Tibial artery (tissue), 4 donors: ENCODE measurements at regions not wholly inside any gene's neighbourhood (a gene's known extent, or its start where the extent isn't known, plus 50 kb on each side); places are given as distances from the start of the nearest gene placed in this dataset.

Source experiments
- DNase-seq, 2 donors: peaks; one replicate each; pipeline ENCODE4 v3.0.0-alpha.2; 2019
- H3K27ac ChIP-seq, 2 donors: fragments of 200-600 bp; sonication (generic) in 1 of 2; 1 replicate in 1 of 2; 2 replicates in 1 of 2; pipeline ENCODE4 v1.5.1; 2018 to 2019; ENCODE audit warnings: mild to moderate bottlenecking in 1 of 2
- H3K27me3 ChIP-seq, 2 donors: fragments of 200-600 bp; sonication (generic) in 1 of 2; one replicate each; pipeline versions ENCODE4 v1.5.1 to v1.6.0; 2016 to 2019
- H3K36me3 ChIP-seq, 3 donors: fragments of 200-600 bp; sonication (generic) in 2 of 3; one replicate each; pipeline ENCODE4 v1.5.1; 2016 to 2019; ENCODE audit warnings: mild to moderate bottlenecking in 2 of 3
- H3K4me1 ChIP-seq, 4 donors: fragments of 200-600 bp; sonication (generic) in 2 of 4; 1 replicate in 3 of 4; 2 replicates in 1 of 4; pipeline ENCODE4 v1.5.1; 2016 to 2019
- H3K4me3 ChIP-seq, 2 donors: fragments of 200-600 bp; sonication (generic) in 1 of 2; 1 replicate in 1 of 2; 2 replicates in 1 of 2; pipeline ENCODE4 v1.5.1; 2018 to 2019; ENCODE audit warnings: mild to moderate bottlenecking in 2 of 2
- H3K9me3 ChIP-seq, 3 donors: fragments of 200-600 bp; sonication (generic) in 1 of 3; one replicate each; pipeline ENCODE4 v1.5.1; 2016 to 2019
- intact Hi-C: fragments of 100-400 bp; cut with DNase I; formaldehyde crosslinking; loops from one replicate; pipeline ENCODE4 v1.15.0; 2023; ENCODE audit warnings: low total_unique reads
- TF ChIP-seq, protein P1 (sequence below), 2 experiments: fragments of 200-600 bp in 1 of 2; fragments of 450-650 bp in 1 of 2; IDR thresholded peaks; one replicate each; pipeline ENCODE4 v1.5.1; 2017 to 2019; ENCODE audit warnings: antibody characterized with exemption in 2 of 2, mild to moderate bottlenecking in 1 of 2, moderate library complexity in 1 of 2

DNA sequence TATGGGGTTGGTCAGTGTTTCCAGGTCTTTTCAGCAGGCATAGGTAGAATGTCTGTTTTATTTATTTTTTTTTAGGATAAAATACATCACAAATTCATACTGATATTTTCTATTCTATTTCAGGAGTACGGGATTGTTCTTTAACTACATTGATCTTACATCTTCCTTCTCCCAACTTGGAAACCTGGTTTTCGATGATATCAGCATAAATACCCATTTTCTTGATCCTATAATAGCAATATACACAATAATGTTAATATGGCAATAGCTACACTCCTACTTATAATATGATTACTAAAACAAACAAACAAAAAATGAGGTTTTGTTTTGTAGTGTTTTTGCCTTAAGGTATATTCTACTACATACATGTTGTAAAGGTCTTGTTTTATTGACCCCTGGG lies 962.4 kb upstream of the GOT2 start:
- H3K4me1 ChIP-seq = no peaks in the 10 kb centered on the region
- no peaks in the 10 kb centered on the region for H3K36me3 ChIP-seq
- H3K27ac ChIP-seq = no peak overlapping the region
- DNase-seq = no peak
- no peaks in the 10 kb centered on the region for H3K9me3 ChIP-seq
- TF ChIP-seq, protein P1, sequence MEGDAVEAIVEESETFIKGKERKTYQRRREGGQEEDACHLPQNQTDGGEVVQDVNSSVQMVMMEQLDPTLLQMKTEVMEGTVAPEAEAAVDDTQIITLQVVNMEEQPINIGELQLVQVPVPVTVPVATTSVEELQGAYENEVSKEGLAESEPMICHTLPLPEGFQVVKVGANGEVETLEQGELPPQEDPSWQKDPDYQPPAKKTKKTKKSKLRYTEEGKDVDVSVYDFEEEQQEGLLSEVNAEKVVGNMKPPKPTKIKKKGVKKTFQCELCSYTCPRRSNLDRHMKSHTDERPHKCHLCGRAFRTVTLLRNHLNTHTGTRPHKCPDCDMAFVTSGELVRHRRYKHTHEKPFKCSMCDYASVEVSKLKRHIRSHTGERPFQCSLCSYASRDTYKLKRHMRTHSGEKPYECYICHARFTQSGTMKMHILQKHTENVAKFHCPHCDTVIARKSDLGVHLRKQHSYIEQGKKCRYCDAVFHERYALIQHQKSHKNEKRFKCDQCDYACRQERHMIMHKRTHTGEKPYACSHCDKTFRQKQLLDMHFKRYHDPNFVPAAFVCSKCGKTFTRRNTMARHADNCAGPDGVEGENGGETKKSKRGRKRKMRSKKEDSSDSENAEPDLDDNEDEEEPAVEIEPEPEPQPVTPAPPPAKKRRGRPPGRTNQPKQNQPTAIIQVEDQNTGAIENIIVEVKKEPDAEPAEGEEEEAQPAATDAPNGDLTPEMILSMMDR (IDR thresholded peaks at IDR 0.05) = no peak
- no peaks in the 10 kb centered on the region for H3K27me3 ChIP-seq
- intact Hi-C loops = no loop called here
- no peak overlapping the region for H3K4me3 ChIP-seq

DNA sequence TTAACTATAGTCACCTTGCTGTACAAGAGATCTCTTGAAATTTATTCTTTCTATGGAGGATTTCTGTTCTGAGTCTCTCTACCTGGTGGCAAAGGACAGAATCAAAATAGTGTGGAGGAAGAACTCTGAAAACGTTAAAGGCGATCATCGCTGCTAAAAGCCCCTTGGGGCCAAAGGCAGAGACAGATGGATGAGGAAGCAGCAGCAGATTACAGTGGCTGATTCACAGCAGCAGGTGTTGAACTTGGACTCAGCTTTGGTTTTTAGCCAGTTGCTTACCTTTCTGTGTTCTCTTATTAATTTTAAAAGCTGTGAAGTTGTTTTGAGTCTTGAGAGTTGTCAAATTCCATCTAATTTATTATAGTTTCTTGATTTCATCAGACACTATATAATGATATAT lies 956.1 kb upstream of the GOT2 start:
- no peaks in the 10 kb centered on the region for H3K27me3 ChIP-seq
- no peaks in the 10 kb centered on the region for H3K9me3 ChIP-seq
- no peak overlapping the region for H3K27ac ChIP-seq
- DNase-seq = no peak
- H3K4me3 ChIP-seq = no peak overlapping the region
- intact Hi-C loops = no loop called here
- no peaks in the 10 kb centered on the region for H3K4me1 ChIP-seq
- TF ChIP-seq, protein P1 (IDR thresholded peaks at IDR 0.05) = no peak
- no peaks in the 10 kb centered on the region for H3K36me3 ChIP-seq

DNA sequence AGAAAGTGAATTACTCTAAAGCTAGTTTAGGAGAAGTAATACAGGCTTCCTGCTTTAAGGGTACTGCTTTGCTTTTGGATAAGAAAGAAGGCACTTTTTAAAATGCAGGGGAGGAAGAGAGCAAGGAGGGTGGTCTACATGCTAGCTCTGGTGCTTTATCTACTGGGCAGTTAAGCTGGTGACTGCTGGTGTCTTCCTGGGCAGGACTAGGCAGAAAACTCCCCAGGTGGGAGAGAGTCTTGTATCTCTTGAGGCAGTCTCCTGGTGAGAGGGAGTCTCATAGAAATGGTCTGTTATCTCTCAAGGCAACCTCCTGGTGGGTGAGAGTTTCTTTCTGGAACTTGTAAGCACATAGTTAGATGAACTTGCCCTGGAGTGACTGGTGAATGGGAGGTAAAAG lies 953.9 kb upstream of the GOT2 start:
- TF ChIP-seq, protein P1 (IDR thresholded peaks at IDR 0.05) = no peak
- DNase-seq = no peak
- H3K27me3 ChIP-seq = no peaks in the 10 kb centered on the region
- H3K36me3 ChIP-seq = no peaks in the 10 kb centered on the region
- H3K9me3 ChIP-seq = no peaks in the 10 kb centered on the region
- no peak overlapping the region for H3K27ac ChIP-seq
- no peak overlapping the region for H3K4me3 ChIP-seq
- H3K4me1 ChIP-seq = no peaks in the 10 kb centered on the region
- intact Hi-C loops = no loop called here

DNA sequence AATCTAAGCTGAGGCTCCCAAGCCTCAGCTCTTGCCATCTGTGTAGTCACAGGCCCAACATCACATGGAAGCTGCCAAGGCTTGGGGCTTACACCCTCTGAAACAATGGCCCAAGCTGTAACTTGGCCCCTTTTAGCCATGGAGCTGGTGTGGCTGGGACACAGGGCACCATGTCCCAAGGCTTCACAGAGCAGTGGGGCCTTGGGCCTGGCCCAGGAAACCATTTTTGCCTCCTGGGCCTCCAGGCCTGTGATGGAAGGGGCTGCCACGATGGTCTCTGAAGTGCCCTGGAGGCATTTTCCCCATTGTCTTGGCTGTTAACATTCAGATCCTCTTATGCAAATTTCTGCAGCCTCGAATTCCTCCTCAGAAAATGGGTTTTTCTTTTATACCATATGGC lies 952.3 kb upstream of the GOT2 start:
- no peak overlapping the region for H3K27ac ChIP-seq
- no peaks in the 10 kb centered on the region for H3K4me1 ChIP-seq
- no peaks in the 10 kb centered on the region for H3K9me3 ChIP-seq
- H3K4me3 ChIP-seq = no peak overlapping the region
- no peaks in the 10 kb centered on the region for H3K27me3 ChIP-seq
- TF ChIP-seq, protein P1 (IDR thresholded peaks at IDR 0.05) = no peak
- DNase-seq = no peak
- intact Hi-C loops = no loop called here
- H3K36me3 ChIP-seq = no peaks in the 10 kb centered on the region

DNA sequence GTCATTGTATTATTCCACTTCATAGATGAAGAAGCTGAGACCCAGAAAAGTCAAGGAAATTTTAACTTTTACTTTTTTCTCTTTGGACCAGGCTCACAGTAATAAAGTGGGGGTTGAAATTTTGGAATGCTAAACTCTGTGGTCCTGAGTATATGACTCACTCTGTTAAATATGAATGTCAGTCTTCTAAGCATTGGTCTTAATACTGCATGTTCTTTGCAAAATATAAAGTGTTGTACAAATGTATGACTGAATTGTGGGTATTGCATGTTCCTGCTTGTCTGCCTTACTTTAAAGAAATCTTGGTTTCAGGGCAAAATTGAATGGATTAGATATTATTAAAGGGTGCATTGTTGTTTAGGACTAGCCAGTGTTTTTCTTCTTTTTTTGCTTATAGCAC lies 950.8 kb upstream of the GOT2 start:
- Histone ChIP-seq H3K27ac (no peak overlapping the region), H3K9me3 (no peaks in the 10 kb centered on the region), H3K4me1 (no peaks in the 10 kb centered on the region), H3K36me3 (no peaks in the 10 kb centered on the region), H3K4me3 (no peak overlapping the region), H3K27me3 (no peaks in the 10 kb centered on the region)
- intact Hi-C loops = no loop called here
- TF ChIP-seq, protein P1 (IDR thresholded peaks at IDR 0.05) = no peak
- DNase-seq = no peak

DNA sequence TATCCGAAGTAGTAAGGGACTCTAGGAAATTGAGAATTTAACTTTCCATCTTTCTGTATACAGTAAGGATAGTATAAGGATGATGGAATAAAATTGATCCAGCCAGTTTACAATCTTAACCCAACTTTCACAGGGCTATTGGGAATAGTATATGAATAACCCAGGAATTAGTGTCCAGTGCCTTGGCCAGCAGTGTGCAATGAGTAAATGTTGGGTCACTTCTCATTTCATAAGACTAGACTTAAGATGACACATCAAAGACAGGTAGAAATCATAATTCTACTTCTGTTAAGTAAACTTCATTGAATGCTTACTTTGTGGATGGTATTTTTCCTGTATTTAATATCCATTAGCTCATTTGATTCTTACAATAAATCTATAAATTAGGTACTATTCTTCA lies 949.6 kb upstream of the GOT2 start:
- TF ChIP-seq, protein P1 (IDR thresholded peaks at IDR 0.05) = no peak
- DNase-seq = no peak
- intact Hi-C loops = no loop called here
- Histone ChIP-seq H3K4me3 (no peak overlapping the region), H3K27me3 (no peaks in the 10 kb centered on the region), H3K9me3 (no peaks in the 10 kb centered on the region), H3K36me3 (no peaks in the 10 kb centered on the region), H3K27ac (no peak overlapping the region), H3K4me1 (no peaks in the 10 kb centered on the region)
